GM10266 (cell line): ENCODE measurements at regions not wholly inside any gene's neighbourhood (a gene's known extent, or its start where the extent isn't known, plus 50 kb on each side); places are given as distances from the start of the nearest gene placed in this dataset.

ENCODE experiments used
- DNase-seq: peaks from one replicate; pipeline ENCODE4 v3.0.0; 2012; ENCODE audit errors: extremely low spot score
- TF ChIP-seq, protein P1 (sequence below): IDR thresholded peaks from 2 replicates; pipeline ENCODE4 v1.5.1; 2012; ENCODE audit warnings: mild to moderate bottlenecking, low read depth; ENCODE audit not compliant: control insufficient read depth, insufficient read depth; ENCODE audit errors: missing control alignments

DNA sequence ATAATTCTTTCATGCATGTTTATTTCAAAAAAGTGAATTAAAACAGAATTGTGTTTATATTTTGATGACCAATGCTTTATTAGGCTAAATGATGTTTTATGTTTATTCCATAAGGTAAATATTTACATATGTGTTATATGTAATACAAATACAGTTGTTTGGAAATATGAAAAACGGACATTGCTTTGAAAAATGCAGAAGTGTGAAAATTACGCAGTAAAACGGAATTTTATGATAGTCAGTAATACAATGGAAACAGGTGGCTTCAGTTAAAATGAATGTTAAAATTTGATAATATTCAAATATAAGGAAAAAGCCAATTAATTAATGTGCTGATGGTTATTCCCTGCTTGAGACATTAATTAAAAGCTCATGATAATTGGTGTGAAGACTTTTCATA is 1633.8 kb downstream of the MAT2B start:
- TF ChIP-seq, protein P1, sequence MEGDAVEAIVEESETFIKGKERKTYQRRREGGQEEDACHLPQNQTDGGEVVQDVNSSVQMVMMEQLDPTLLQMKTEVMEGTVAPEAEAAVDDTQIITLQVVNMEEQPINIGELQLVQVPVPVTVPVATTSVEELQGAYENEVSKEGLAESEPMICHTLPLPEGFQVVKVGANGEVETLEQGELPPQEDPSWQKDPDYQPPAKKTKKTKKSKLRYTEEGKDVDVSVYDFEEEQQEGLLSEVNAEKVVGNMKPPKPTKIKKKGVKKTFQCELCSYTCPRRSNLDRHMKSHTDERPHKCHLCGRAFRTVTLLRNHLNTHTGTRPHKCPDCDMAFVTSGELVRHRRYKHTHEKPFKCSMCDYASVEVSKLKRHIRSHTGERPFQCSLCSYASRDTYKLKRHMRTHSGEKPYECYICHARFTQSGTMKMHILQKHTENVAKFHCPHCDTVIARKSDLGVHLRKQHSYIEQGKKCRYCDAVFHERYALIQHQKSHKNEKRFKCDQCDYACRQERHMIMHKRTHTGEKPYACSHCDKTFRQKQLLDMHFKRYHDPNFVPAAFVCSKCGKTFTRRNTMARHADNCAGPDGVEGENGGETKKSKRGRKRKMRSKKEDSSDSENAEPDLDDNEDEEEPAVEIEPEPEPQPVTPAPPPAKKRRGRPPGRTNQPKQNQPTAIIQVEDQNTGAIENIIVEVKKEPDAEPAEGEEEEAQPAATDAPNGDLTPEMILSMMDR: no peak
- no peak for DNase-seq

DNA sequence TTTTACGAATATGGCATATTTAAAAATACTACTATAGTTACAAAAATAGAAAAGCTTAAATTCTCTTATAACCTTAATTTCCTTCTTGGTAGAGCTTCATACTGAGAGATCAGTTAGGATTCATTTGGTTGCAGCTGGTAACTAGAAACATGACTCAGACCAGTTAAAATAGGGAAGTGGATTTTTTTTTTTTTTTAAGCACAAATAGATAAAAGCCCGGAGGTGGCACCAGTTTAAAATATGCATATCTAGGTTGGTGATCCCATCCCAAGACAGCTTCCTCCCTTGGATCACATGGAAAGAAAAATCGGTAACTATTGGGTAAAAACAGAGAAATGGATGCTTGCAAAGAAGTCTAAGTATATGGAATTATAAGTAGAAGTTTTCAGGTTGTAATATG is 1634.3 kb downstream of the MAT2B start:
- TF ChIP-seq, protein P1: no peak
- no peak for DNase-seq

DNA sequence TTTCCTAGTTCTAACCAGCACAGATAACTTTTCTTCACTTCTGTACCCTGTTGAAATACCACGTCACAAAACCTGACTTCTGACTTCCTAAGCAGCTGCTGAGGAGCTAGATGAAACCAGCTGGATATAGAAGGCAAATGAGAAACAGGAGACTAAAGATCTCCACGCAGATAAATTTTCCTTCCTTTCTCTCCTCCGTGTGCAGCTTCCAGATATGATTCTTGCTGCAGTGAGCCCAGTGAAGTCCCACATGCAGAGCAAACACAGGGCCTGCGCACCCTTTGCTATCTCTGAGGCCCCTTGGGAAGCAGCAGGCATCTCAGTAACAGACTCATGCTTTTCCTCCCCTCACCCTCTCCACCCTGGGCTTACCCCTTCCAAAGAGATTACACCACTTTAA is 1638.3 kb downstream of the MAT2B start:
- DNase-seq: no peak
- TF ChIP-seq, protein P1: no peak

DNA sequence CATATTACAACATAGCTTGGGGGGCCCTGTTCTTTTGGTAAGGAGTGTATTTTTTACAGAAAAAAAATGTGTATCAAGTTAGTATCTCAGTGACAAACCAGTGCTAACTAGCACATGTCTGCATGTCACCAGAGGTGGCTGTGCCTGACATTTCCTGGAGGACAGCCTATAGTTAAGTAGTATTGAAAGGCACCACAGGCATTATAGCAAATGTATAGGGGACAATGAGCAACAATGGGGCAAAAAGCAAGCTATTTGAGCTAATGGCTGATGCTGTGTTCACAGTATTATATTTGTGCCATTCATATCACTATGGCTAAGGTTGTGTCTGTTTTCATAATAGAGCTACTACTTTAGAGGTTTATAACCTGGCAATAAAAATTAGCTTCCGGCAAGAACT is 1644.0 kb downstream of the MAT2B start:
- no peak for DNase-seq
- TF ChIP-seq, protein P1: no peak

DNA sequence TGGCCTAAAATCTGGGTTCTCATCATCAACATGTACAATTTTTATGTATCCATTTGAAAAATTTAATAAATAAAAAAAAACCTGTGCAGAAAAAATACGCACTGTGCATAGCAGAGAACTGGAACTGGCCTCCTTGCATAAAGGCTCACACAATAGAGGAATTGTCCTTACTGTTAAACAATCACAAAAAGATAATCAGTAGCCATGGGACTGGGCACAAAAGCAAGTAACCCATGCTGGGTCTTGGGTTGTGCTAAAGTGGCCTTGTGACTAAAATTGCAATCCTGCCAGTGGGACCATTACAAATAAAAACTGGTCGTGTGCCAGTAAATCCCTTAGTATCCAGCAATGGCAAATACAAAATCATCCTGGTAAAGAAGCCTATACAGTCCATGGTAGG is 1646.6 kb downstream of the MAT2B start:
- no peak for DNase-seq
- TF ChIP-seq, protein P1: no peak

DNA sequence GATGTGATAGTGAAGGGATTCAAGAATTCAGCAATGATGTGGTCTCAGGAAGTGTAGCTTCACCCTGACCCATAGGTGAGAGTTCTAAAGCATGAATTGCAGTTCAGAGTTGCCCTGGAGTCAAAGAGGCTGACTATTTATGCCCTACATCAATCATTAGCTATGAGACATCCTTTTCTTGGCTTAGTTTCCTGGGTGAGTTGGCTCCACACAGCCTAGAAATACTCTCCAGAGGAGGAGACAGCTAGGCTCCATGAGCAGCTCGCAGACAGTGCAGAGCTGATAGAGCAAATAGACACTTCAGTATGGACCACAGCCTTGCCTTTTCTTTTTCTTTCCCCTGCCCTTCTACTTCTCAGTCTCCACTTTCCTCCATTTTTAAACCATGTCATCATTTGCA is 1651.8 kb downstream of the MAT2B start:
- no peak for DNase-seq
- TF ChIP-seq, protein P1: no peak

DNA sequence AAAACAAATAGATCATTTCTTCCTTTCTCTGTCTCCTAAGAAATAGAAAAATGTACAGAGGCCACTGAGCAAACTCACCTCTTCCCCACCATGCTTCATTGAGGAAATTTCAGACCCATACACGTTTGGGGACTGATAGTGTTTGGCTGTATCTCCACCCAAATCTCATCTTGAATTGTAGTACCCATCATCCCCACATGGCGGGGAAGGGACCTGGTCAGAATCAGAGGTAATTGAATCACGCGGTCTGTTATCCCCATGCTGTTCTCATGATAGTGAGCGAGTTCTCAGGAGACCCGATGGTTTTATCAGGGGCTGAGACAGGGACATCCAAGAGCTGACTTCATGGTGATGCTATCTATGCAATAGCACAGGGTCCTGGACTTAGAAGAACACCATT is 1655.8 kb downstream of the MAT2B start:
- TF ChIP-seq, protein P1: no peak

More for the DNA sequence above, 1655.8 kb downstream of the MAT2B start:
- DNase-seq: no peak
